HG02884 (cell line): ENCODE measurements at regions not wholly inside any gene's neighbourhood (a gene's known extent, or its start where the extent isn't known, plus 50 kb on each side); places are given as distances from the start of the nearest gene placed in this dataset.

Source experiments
- ATAC-seq: cut with Tn5 transposase; IDR thresholded peaks from one replicate; pipeline ENCODE4 v1.9.1; 2021; ENCODE audit warnings: mild to moderate bottlenecking, moderate library complexity; ENCODE audit not compliant: unreplicated experiment

GRCh38 chr2:9137379-9138150 is 69.0 kb upstream of the ASAP2 start:
- no peak for ATAC-seq

GRCh38 chr2:9135822-9136558 is 70.6 kb upstream of the ASAP2 start:
- no peak for ATAC-seq

GRCh38 chr2:9127316-9127715 is 79.3 kb upstream of the ASAP2 start:
- no peak for ATAC-seq

GRCh38 chr2:9126540-9126939 is 80.1 kb upstream of the ASAP2 start:
- ATAC-seq: no peak

- ATAC-seq: no peak
Measured at GRCh38 chr2:9124231-9124741, 82.3 kb upstream of the ASAP2 start.

- ATAC-seq: no peak
Measured at GRCh38 chr2:9123069-9123468, 83.5 kb upstream of the ASAP2 start.

- ATAC-seq: no peak
Measured at GRCh38 chr2:9122367-9122766, 84.2 kb upstream of the ASAP2 start.

- no peak for ATAC-seq
Measured at GRCh38 chr2:9118383-9118960, 88.1 kb upstream of the ASAP2 start.

GRCh38 chr2:9115229-9115628 is 91.4 kb upstream of the ASAP2 start:
- ATAC-seq: no peak

GRCh38 chr2:9114458-9114857 is 92.2 kb upstream of the ASAP2 start:
- ATAC-seq: no peak

- no peak for ATAC-seq
Measured at GRCh38 chr2:9113916-9114315, 92.7 kb upstream of the ASAP2 start.

GRCh38 chr2:9113262-9113661 is 93.3 kb upstream of the ASAP2 start:
- ATAC-seq: no peak

- ATAC-seq: no peak
Measured at GRCh38 chr2:9112079-9112721, 94.4 kb upstream of the ASAP2 start.

GRCh38 chr2:9110893-9111569 is 95.6 kb upstream of the ASAP2 start:
- ATAC-seq: no peak

GRCh38 chr2:9110346-9110884 is 96.2 kb upstream of the ASAP2 start:
- ATAC-seq: no peak

- no peak for ATAC-seq
Measured at GRCh38 chr2:9109871-9110270, 96.7 kb upstream of the ASAP2 start.

- ATAC-seq: no peak
Measured at GRCh38 chr2:9108210-9108967, 98.2 kb upstream of the ASAP2 start.

GRCh38 chr2:9107168-9108025 is 99.2 kb upstream of the ASAP2 start:
- no peak for ATAC-seq
